H9 (cell line): ENCODE measurements at regions not wholly inside any gene's neighbourhood (a gene's known extent, or its start where the extent isn't known, plus 50 kb on each side); places are given as distances from the start of the nearest gene placed in this dataset.

Source experiments
- DNase-seq: peaks from one replicate; pipeline ENCODE4 v3.0.0-alpha.2; 2017
- H2AFZ ChIP-seq: one replicate; pipeline ENCODE4 v1.6.1; 2013; ENCODE audit warnings: mild to moderate bottlenecking, low read length, control low read depth, moderate library complexity
- H2AK5ac ChIP-seq: 2 replicates; pipeline ENCODE4 v1.6.1; 2013; ENCODE audit warnings: low read length, control low read depth, mixed read lengths; ENCODE audit not compliant: insufficient read length
- H2BK120ac ChIP-seq: one replicate; pipeline ENCODE4 v1.6.1; 2013; ENCODE audit warnings: low read depth, mild to moderate bottlenecking, low read length, control low read depth, inconsistent platforms; ENCODE audit not compliant: poor library complexity, severe bottlenecking
- H2BK12ac ChIP-seq: 2 replicates; pipeline ENCODE4 v1.6.1; 2013; ENCODE audit warnings: low read length, control low read depth, mixed read lengths, low read depth; ENCODE audit not compliant: insufficient read length
- H2BK15ac ChIP-seq: 2 replicates; pipeline ENCODE4 v1.6.1; 2013; ENCODE audit warnings: low read depth, low read length, control low read depth
- H2BK20ac ChIP-seq: one replicate; pipeline ENCODE4 v1.6.1; 2013; ENCODE audit warnings: low read depth, mild to moderate bottlenecking, low read length, control low read depth, inconsistent platforms; ENCODE audit not compliant: poor library complexity, severe bottlenecking
- H2BK5ac ChIP-seq: 2 replicates; pipeline ENCODE4 v1.6.1; 2013; ENCODE audit warnings: low read length, control low read depth, mixed read lengths; ENCODE audit not compliant: insufficient read length
- H3K14ac ChIP-seq: 2 replicates; pipeline ENCODE4 v1.6.1; 2013; ENCODE audit warnings: low read length, control low read depth; ENCODE audit not compliant: insufficient read depth
- H3K18ac ChIP-seq: 2 replicates; pipeline ENCODE4 v1.6.1; 2013; ENCODE audit warnings: low read depth, mild to moderate bottlenecking, mixed read lengths, low read length, control low read depth; ENCODE audit not compliant: insufficient read length
- H3K23ac ChIP-seq: 2 replicates; pipeline ENCODE4 v1.6.1; 2013; ENCODE audit warnings: low read length, control low read depth, mixed read lengths, low read depth; ENCODE audit not compliant: insufficient read length
- H3K23me2 ChIP-seq: 2 replicates; pipeline ENCODE4 v1.6.1; 2013; ENCODE audit warnings: low read depth, mild to moderate bottlenecking, mixed read lengths, low read length, control low read depth; ENCODE audit not compliant: insufficient read length, poor library complexity, severe bottlenecking
- H3K27ac ChIP-seq: 2 replicates; pipeline ENCODE4 v1.5.1; 2013; ENCODE audit warnings: low read length, control low read depth, mixed read lengths, low read depth; ENCODE audit not compliant: insufficient read length
- H3K27me3 ChIP-seq: 2 replicates; pipeline ENCODE4 v1.6.1; 2013; ENCODE audit warnings: low read length, control low read depth, inconsistent platforms; ENCODE audit not compliant: insufficient read depth
- H3K4ac ChIP-seq: 2 replicates; pipeline ENCODE4 v1.6.1; 2013; ENCODE audit warnings: low read depth, mild to moderate bottlenecking, control low read depth, inconsistent platforms, low read length, moderate library complexity
- H3K4me1 ChIP-seq: 2 replicates; pipeline ENCODE4 v1.6.1; 2013; ENCODE audit warnings: low read length, control low read depth, inconsistent platforms; ENCODE audit not compliant: insufficient read depth
- H3K4me2 ChIP-seq: 2 replicates; pipeline ENCODE4 v1.6.1; 2013; ENCODE audit warnings: low read length, control low read depth, mixed read lengths; ENCODE audit not compliant: insufficient read length, insufficient read depth
- H3K56ac ChIP-seq: 2 replicates; pipeline ENCODE4 v1.6.1; 2013; ENCODE audit warnings: low read depth, mild to moderate bottlenecking, mixed read lengths, low read length, control low read depth; ENCODE audit not compliant: insufficient read length
- H3K79me1 ChIP-seq: 2 replicates; pipeline ENCODE4 v1.6.1; 2013; ENCODE audit warnings: low read depth, mild to moderate bottlenecking, moderate library complexity, low read length, control low read depth, inconsistent platforms; ENCODE audit not compliant: insufficient read depth, poor library complexity, severe bottlenecking
- H3K79me2 ChIP-seq: 2 replicates; pipeline ENCODE4 v1.6.1; 2013; ENCODE audit warnings: low read length, control low read depth, inconsistent platforms; ENCODE audit not compliant: insufficient read depth
- H3K9ac ChIP-seq: 2 replicates; pipeline ENCODE4 v1.6.1; 2013; ENCODE audit warnings: low read length, control low read depth, mixed read lengths; ENCODE audit not compliant: insufficient read length; ENCODE audit errors: extremely low read depth
- H3K9me3 ChIP-seq: one replicate; pipeline ENCODE4 v1.6.1; 2013; ENCODE audit warnings: low read depth, low read length, inconsistent platforms; ENCODE audit not compliant: control insufficient read depth
- H3T11ph ChIP-seq: one replicate; pipeline ENCODE4 v1.6.1; 2013; ENCODE audit warnings: mild to moderate bottlenecking, low read length, control low read depth, inconsistent platforms
- H4K20me1 ChIP-seq: one replicate; pipeline ENCODE4 v1.6.1; 2013; ENCODE audit not compliant: control insufficient read depth, insufficient read length, insufficient read depth
- H4K5ac ChIP-seq: 2 replicates; pipeline ENCODE4 v1.6.1; 2013; ENCODE audit warnings: low read depth, mild to moderate bottlenecking, mixed read lengths, low read length, control low read depth; ENCODE audit not compliant: insufficient read length
- H4K8ac ChIP-seq: replicated peaks from 2 replicates; pipeline ENCODE4 v1.6.1; 2013; ENCODE audit warnings: low read length, control low read depth, mixed read lengths, low read depth; ENCODE audit not compliant: insufficient read length
- H4K91ac ChIP-seq: 2 replicates; pipeline ENCODE4 v1.6.1; 2013; ENCODE audit warnings: low read depth, mild to moderate bottlenecking, moderate library complexity, mixed read lengths, low read length, control low read depth; ENCODE audit not compliant: insufficient read length
- H3K27ac Mint-ChIP-seq, 3 experiments: 2 replicates in 2 of 3; 3 replicates in 1 of 3; pipeline ENCODE4 v1.8.0; 2020 to 2021; ENCODE audit warnings: mixed read lengths in 3 of 3, mild to moderate bottlenecking in 1 of 3, moderate library complexity in 1 of 3
- H3K27me3 Mint-ChIP-seq: 2 replicates; pipeline ENCODE4 v1.8.0; 2021; ENCODE audit warnings: low read depth, mild to moderate bottlenecking, moderate library complexity, mixed read lengths
- H3K36me3 Mint-ChIP-seq, 3 experiments: 2 replicates in 2 of 3; 3 replicates in 1 of 3; pipeline ENCODE4 v1.8.0; 2020 to 2021; ENCODE audit warnings: low read depth in 3 of 3, mixed read lengths in 3 of 3; ENCODE audit not compliant: insufficient read depth in 1 of 3
- H3K4me1 Mint-ChIP-seq, 2 experiments: 2 replicates each; pipeline ENCODE4 v1.8.0; 2020; ENCODE audit warnings: mixed read lengths in 2 of 2
- H3K4me3 Mint-ChIP-seq, 2 experiments: 2 replicates in 1 of 2; 3 replicates in 1 of 2; pipeline ENCODE4 v1.8.0; 2020 to 2021; ENCODE audit warnings: mild to moderate bottlenecking in 2 of 2, mixed read lengths in 2 of 2, moderate library complexity in 1 of 2
- H3K9me3 Mint-ChIP-seq, 2 experiments: 2 replicates in 1 of 2; 3 replicates in 1 of 2; pipeline ENCODE4 v1.8.0; 2020; ENCODE audit warnings: mild to moderate bottlenecking in 2 of 2, mixed read lengths in 2 of 2, moderate library complexity in 1 of 2
- CTCF ChIP-seq: fragments of 200-600 bp; sonication (generic); conservative IDR thresholded peaks from 3 replicates; pipeline ENCODE4 v1.8.0; 2021; ENCODE audit warnings: antibody characterized with exemption, mild to moderate bottlenecking
- WGBS: extraction: QIAGEN DNeasy Blood & Tissue Kit; methylation state at CpG from one replicate; pipeline ENCODE4 v1.1.7; 2013; ENCODE audit warnings: missing lambda C conversion rate, low lambda C conversion rate, mixed read lengths; ENCODE audit not compliant: insufficient read length; ENCODE audit errors: extremely low coverage; 5-methylcytosine and 5-hydroxymethylcytosine counted together

GRCh38 chr2:43080571-43081021 is 145.8 kb downstream of the ZFP36L2 start:
- Histone ChIP-seq H3K4me2 (no peak overlapping the region), H3K79me1 (no peaks in the 10 kb centered on the region), H3K79me2 (no peaks in the 10 kb centered on the region), H3K9me3 (no peaks in the 10 kb centered on the region), H3K27ac (no peak overlapping the region), H3K4ac (no peak overlapping the region), H4K8ac (no peak overlapping the region), H3K23me2 (no peaks in the 10 kb centered on the region), H2BK120ac (no peak overlapping the region), H3K9ac (no peak overlapping the region), H3K14ac (peak overlapping the region; percentile 12; the same call in 1 of the 2 replicates), H2BK20ac (no peak overlapping the region), H3K18ac (no peak overlapping the region), H2AFZ (no peak overlapping the region), H2BK12ac (no peak overlapping the region), H4K20me1 (no peaks in the 10 kb centered on the region), H3K27me3 (no peaks in the 10 kb centered on the region), H4K5ac (no peak overlapping the region), H2BK15ac (no peak overlapping the region), H2AK5ac (no peak overlapping the region), H2BK5ac (no peak overlapping the region), H4K91ac (no peak overlapping the region), H3K23ac (no peak overlapping the region), H3T11ph (no peak overlapping the region), H3K4me1 (no peaks in the 10 kb centered on the region; the same call in 1 of the 2 replicates), H3K56ac (no peak overlapping the region)
- Mint-ChIP-seq H3K4me1 (peaks cover 32 to 44% of the 10 kb centered on the region in 2 experiments), H3K27ac (no peak overlapping the region), H3K4me3 (no peak overlapping the region), H3K36me3 (no peaks in the 10 kb centered on the region), H3K9me3 (no peaks in the 10 kb centered on the region), H3K27me3 (peaks cover 1% of the 10 kb centered on the region; the same call in 1 of the 2 replicates)
- DNase-seq = no peak
- no peak for TF ChIP-seq CTCF
- WGBS = no CpG with 5 or more reads among the region's 11 CpGs
